ENCODE measurements at regions not wholly inside any gene's neighbourhood (a gene's known extent, or its start where the extent isn't known, plus 50 kb on each side); places are given as distances from the start of the nearest gene placed in this dataset.

- no peak for TF ChIP-seq MLX (CRISPR knock-in tag; conservative IDR thresholded peaks at IDR 0.05)
- no peak for TF ChIP-seq ZEB2 (IDR thresholded peaks at IDR 0.05)
- no peak for TF ChIP-seq LCOR (CRISPR knock-in tag; IDR thresholded peaks at IDR 0.05)
- no peak for TF ChIP-seq DNMT1 (IDR thresholded peaks at IDR 0.05)
- no peak for TF ChIP-seq OTX1 (CRISPR knock-in tag; IDR thresholded peaks at IDR 0.05)
- TF ChIP-seq L3MBTL2 (IDR thresholded peaks at IDR 0.05): no peak
- TF ChIP-seq MED1 (CRISPR knock-in tag; IDR thresholded peaks at IDR 0.05; ENCODE audit: borderline replicate concordance): no peak
- TF ChIP-seq ZNF316 (IDR thresholded peaks at IDR 0.05): no peak
- TF ChIP-seq SOX6 (IDR thresholded peaks at IDR 0.05): no peak
- TF ChIP-seq ZC3H8 (IDR thresholded peaks at IDR 0.05): no peak
Observed at GRCh38 chr12:24036438-24037216, 87.2 kb upstream of the SOX5 start (continued).

GRCh38 chr12:24034894-24035293 lies 85.4 kb upstream of the SOX5 start:
- FAIRE-seq (no peak), DNase-seq (ENCODE audit: extremely low read depth in 1 of 4, low spot score in 3 of 4) (no peak), ATAC-seq (no peak)
- in situ Hi-C loops (cut with MboI): no loop called here
- Histone ChIP-seq H3K4me1 (replicated peaks in 1 of 2; ENCODE audit: control insufficient read depth in 2 of 2, insufficient read depth in 2 of 2, low read length in 2 of 2) (no peaks in the 10 kb centered on the region), H3K9me3 (replicated peaks; ENCODE audit: control insufficient read depth, insufficient read depth, low read depth, low read length) (no peaks in the 10 kb centered on the region), H3K9me1 (ENCODE audit: control insufficient read depth, insufficient read depth, low read length) (no peaks in the 10 kb centered on the region), H3K36me3 (ENCODE audit: control insufficient read depth, insufficient read depth, low read length) (no peaks in the 10 kb centered on the region), H3K27ac (ENCODE audit: extremely low read depth, low read depth, low read length) (no peak overlapping the region), H4K20me1 (replicated peaks; ENCODE audit: control insufficient read depth, insufficient read depth, low read length) (no peaks in the 10 kb centered on the region), H3K79me2 (ENCODE audit: control insufficient read depth, insufficient read depth, low read length) (no peaks in the 10 kb centered on the region), H3K9ac (ENCODE audit: insufficient read depth in 1 of 2, low read depth in 2 of 2, low read length in 2 of 2) (no peak overlapping the region), H3K27me3 (ENCODE audit: control insufficient read depth in 2 of 2, insufficient read depth in 2 of 2, low read length in 2 of 2) (no peaks in the 10 kb centered on the region), H3K4me3 (no peak overlapping the region), H2AFZ (ENCODE audit: low read depth, low read length) (0 out of 2 replicates have a peak overlapping the region, but pooled peaks have one; percentile 10), H3K4me2 (ENCODE audit: insufficient read depth, low read length) (no peak overlapping the region)
- WGBS (ENCODE audit: insufficient coverage, low coverage, missing lambda C conversion rate): 24% methylated on average over 3 of the region's 3 CpGs
- POLR2A ChIA-PET: interaction anchor here (0.7 kb wide), 1 partner anchor 20 kb away, joined by 3 read pairs; no protein-coding TSS in a partner anchor
- intact Hi-C loops (cut with micrococcal nuclease): no loop called here
- CTCF ChIA-PET (ENCODE audit: low intra/inter-chr PET ratio): no interaction called here
- no TSS peak for BruUV-seq (replicated peaks)
- TF ChIP-seq POLR2AphosphoS2 (IDR thresholded peaks at IDR 0.05; ENCODE audit: low read length): no peak
- no peak for TF ChIP-seq RBM15 (IDR thresholded peaks at IDR 0.05; ENCODE audit: insufficient read depth, low read length)
- TF ChIP-seq ZNF644 (tag; IDR thresholded peaks at IDR 0.05; ENCODE audit: low read depth): no peak
- no peak for TF ChIP-seq E4F1 (CRISPR knock-in tag; IDR thresholded peaks at IDR 0.05; ENCODE audit: borderline replicate concordance)
- TF ChIP-seq ATF4 (CRISPR knock-in tag; IDR thresholded peaks at IDR 0.05): no peak
- no peak for TF ChIP-seq FOXA1 (IDR thresholded peaks at IDR 0.05; ENCODE audit: borderline replicate concordance)
- no peak for TF ChIP-seq ATF7 (IDR thresholded peaks at IDR 0.05)
- no peak for TF ChIP-seq DEAF1 (CRISPR knock-in tag; IDR thresholded peaks at IDR 0.05)
